H1 (cell line): ENCODE measurements at regions not wholly inside any gene's neighbourhood (a gene's known extent, or its start where the extent isn't known, plus 50 kb on each side); places are given as distances from the start of the nearest gene placed in this dataset.

Experiments
- ASH2L ChIP-seq: fragments of 200-600, 300-600 bp; sonication (generic); IDR thresholded peaks from one replicate; pipeline ENCODE4 v1.7.1; 2017; ENCODE audit warnings: low read length
- EP300 ChIP-seq, 2 experiments: IDR thresholded peaks; 1 replicate in 1 of 2; 2 replicates in 1 of 2; pipeline ENCODE4 v1.6.1; 2011 to 2012; ENCODE audit warnings: low read depth in 2 of 2, low read length in 2 of 2, mild to moderate bottlenecking in 2 of 2, borderline replicate concordance in 1 of 2, inconsistent platforms in 1 of 2, moderate library complexity in 1 of 2
- JUN ChIP-seq: IDR thresholded peaks from 2 replicates; pipeline ENCODE4 v1.6.1; 2011; ENCODE audit warnings: low read depth, mild to moderate bottlenecking, improper control_type of control experiment, low read length
- JUND ChIP-seq: IDR thresholded peaks from 2 replicates; pipeline ENCODE4 v1.6.1; 2011; ENCODE audit warnings: mild to moderate bottlenecking, improper control_type of control experiment, low read length
- PHF8 ChIP-seq: fragments of 200-600 bp; sonication (generic); conservative IDR thresholded peaks from 2 replicates; pipeline ENCODE4 v1.7.1; 2012; ENCODE audit warnings: low read depth, mild to moderate bottlenecking, inconsistent platforms, low read length, moderate library complexity
- POU5F1 ChIP-seq: IDR thresholded peaks from 2 replicates; pipeline ENCODE4 v1.6.1; 2011; ENCODE audit warnings: low read depth, mild to moderate bottlenecking, low read length, moderate library complexity
- RXRA ChIP-seq: IDR thresholded peaks from 2 replicates; pipeline ENCODE4 v1.6.1; 2011; ENCODE audit warnings: low read depth, mild to moderate bottlenecking, low read length, moderate library complexity; ENCODE audit not compliant: insufficient read depth
- SUZ12 ChIP-seq: fragments of 200-600 bp; sonication (generic); IDR thresholded peaks from 2 replicates; pipeline ENCODE4 v1.6.1; 2012; ENCODE audit warnings: mild to moderate bottlenecking, inconsistent platforms, low read length, moderate library complexity, mixed read lengths
- TBP ChIP-seq: IDR thresholded peaks from 2 replicates; pipeline ENCODE4 v1.6.1; 2011; ENCODE audit warnings: low read depth, low read length, improper control_type of control experiment

- no peak for TF ChIP-seq SUZ12
- TF ChIP-seq ASH2L = no peak
- TF ChIP-seq EP300 (IDR thresholded peaks at IDR 0.05; ENCODE audit: borderline replicate concordance in 1 of 2, low read depth in 2 of 2, low read length in 2 of 2) = no peak
- TF ChIP-seq PHF8 = no peak
- TF ChIP-seq POU5F1 = no peak
- no peak for TF ChIP-seq JUN
- TF ChIP-seq TBP = no peak
- TF ChIP-seq RXRA = no peak
- no peak for TF ChIP-seq JUND
Measured at GRCh38 chr4:91924625-91925024, 379.1 kb upstream of the GRID2 start (continued).
